ENCODE measurements at regions not wholly inside any gene's neighbourhood (a gene's known extent, or its start where the extent isn't known, plus 50 kb on each side); places are given as distances from the start of the nearest gene placed in this dataset.

GRCh38 chr2:188013767-188014166 lies 277.9 kb upstream of the GULP1 start:
- H3K4me2 ChIP-seq (ENCODE audit: low read length, poor library complexity, severe bottlenecking) = no peak overlapping the region
- no peak overlapping the region for H3K4me3 ChIP-seq (ENCODE audit: insufficient read depth in 1 of 2, low read depth in 1 of 2, low read length in 2 of 2)
- H3K9me3 ChIP-seq (ENCODE audit: control insufficient read depth, low read length) = no peaks in the 10 kb centered on the region
- no peak overlapping the region for H3K4ac ChIP-seq (ENCODE audit: low read depth in 1 of 2, low read length in 2 of 2)
- H4K91ac ChIP-seq (ENCODE audit: low read length) = no peak overlapping the region
- no peak overlapping the region for H2BK5ac ChIP-seq (ENCODE audit: low read depth, low read length, poor library complexity, severe bottlenecking)
- no peak overlapping the region for H2AFZ ChIP-seq (ENCODE audit: low read depth, low read length)
- no peak overlapping the region for H4K8ac ChIP-seq (ENCODE audit: low read length)
- H3K14ac ChIP-seq (ENCODE audit: low read length in 2 of 2) = no peak overlapping the region
- no peak overlapping the region for H3K9ac ChIP-seq (ENCODE audit: low read length)
- no peak overlapping the region for H3K18ac ChIP-seq (ENCODE audit: low read depth in 1 of 2, low read length in 2 of 2)
- no peak for DNase-seq
- no peak overlapping the region for H3K23ac ChIP-seq (ENCODE audit: low read length in 2 of 2)
- no peak overlapping the region for H2BK15ac ChIP-seq (ENCODE audit: low read depth, poor library complexity, severe bottlenecking)
- H3K27ac ChIP-seq (ENCODE audit: low read length, poor library complexity, severe bottlenecking) = no peak overlapping the region
- H2BK12ac ChIP-seq (ENCODE audit: low read length in 2 of 2) = no peak overlapping the region
- no peak overlapping the region for H2BK120ac ChIP-seq (ENCODE audit: low read depth, low read length)
- no peaks in the 10 kb centered on the region for H3K4me1 ChIP-seq (ENCODE audit: control insufficient read depth, insufficient read depth, low read depth, low read length)
- H2AK5ac ChIP-seq (ENCODE audit: low read length, severe bottlenecking) = no peak overlapping the region
- H3K27me3 ChIP-seq (ENCODE audit: control insufficient read depth in 1 of 2, insufficient read depth in 1 of 2, low read length in 2 of 2) = no peaks in the 10 kb centered on the region
- H3K36me3 ChIP-seq (ENCODE audit: control insufficient read depth in 1 of 2, insufficient read depth in 2 of 2, low read depth in 1 of 2, low read length in 2 of 2) = no peaks in the 10 kb centered on the region
- H3K79me1 ChIP-seq (replicated peaks; ENCODE audit: low read length, poor library complexity, severe bottlenecking) = no peaks in the 10 kb centered on the region

GRCh38 chr2:188016917-188017316 lies 274.8 kb upstream of the GULP1 start:
- no peak overlapping the region for H4K8ac ChIP-seq (ENCODE audit: low read length)
- H3K9me3 ChIP-seq (ENCODE audit: control insufficient read depth, low read length) = peaks cover 7% of the 10 kb centered on the region
- no peak overlapping the region for H4K91ac ChIP-seq (ENCODE audit: low read length)
- 100% methylated on average over 1 of the region's 3 CpGs for WGBS
- no peak overlapping the region for H2BK120ac ChIP-seq (ENCODE audit: low read depth, low read length)
- H2BK5ac ChIP-seq (ENCODE audit: low read depth, low read length, poor library complexity, severe bottlenecking) = no peak overlapping the region
- H3K23ac ChIP-seq (ENCODE audit: low read length in 2 of 2) = no peak overlapping the region
- DNase-seq = no peak
- H3K18ac ChIP-seq (ENCODE audit: low read depth in 1 of 2, low read length in 2 of 2) = no peak overlapping the region
- H2BK15ac ChIP-seq (ENCODE audit: low read depth, poor library complexity, severe bottlenecking) = no peak overlapping the region
- no peaks in the 10 kb centered on the region for H3K79me1 ChIP-seq (replicated peaks; ENCODE audit: low read length, poor library complexity, severe bottlenecking)
- no peaks in the 10 kb centered on the region for H3K27me3 ChIP-seq (ENCODE audit: control insufficient read depth in 1 of 2, insufficient read depth in 1 of 2, low read length in 2 of 2)
- no peak overlapping the region for H3K27ac ChIP-seq (ENCODE audit: low read length, poor library complexity, severe bottlenecking)
- H3K36me3 ChIP-seq (ENCODE audit: control insufficient read depth in 1 of 2, insufficient read depth in 2 of 2, low read depth in 1 of 2, low read length in 2 of 2) = no peaks in the 10 kb centered on the region
- no peak overlapping the region for H3K4ac ChIP-seq (ENCODE audit: low read depth in 1 of 2, low read length in 2 of 2)
- no peaks in the 10 kb centered on the region for H3K4me1 ChIP-seq (ENCODE audit: control insufficient read depth, insufficient read depth, low read depth, low read length)
- H2AFZ ChIP-seq (ENCODE audit: low read depth, low read length) = no peak overlapping the region
- H3K9ac ChIP-seq (ENCODE audit: low read length) = no peak overlapping the region
- H3K4me2 ChIP-seq (ENCODE audit: low read length, poor library complexity, severe bottlenecking) = no peak overlapping the region
- H2BK12ac ChIP-seq (ENCODE audit: low read length in 2 of 2) = no peak overlapping the region
- H3K14ac ChIP-seq (ENCODE audit: low read length in 2 of 2) = no peak overlapping the region
- H2AK5ac ChIP-seq (ENCODE audit: low read length, severe bottlenecking) = no peak overlapping the region
- H3K4me3 ChIP-seq (ENCODE audit: insufficient read depth in 1 of 2, low read depth in 1 of 2, low read length in 2 of 2) = no peak overlapping the region

GRCh38 chr2:188022389-188022788 lies 269.3 kb upstream of the GULP1 start:
- no peak overlapping the region for H2BK15ac ChIP-seq (ENCODE audit: low read depth, poor library complexity, severe bottlenecking)
- H3K79me1 ChIP-seq (replicated peaks; ENCODE audit: low read length, poor library complexity, severe bottlenecking) = no peaks in the 10 kb centered on the region
- H3K4me1 ChIP-seq (ENCODE audit: control insufficient read depth, insufficient read depth, low read depth, low read length) = no peaks in the 10 kb centered on the region
- H3K18ac ChIP-seq (ENCODE audit: low read depth in 1 of 2, low read length in 2 of 2) = no peak overlapping the region
- no peak overlapping the region for H2BK120ac ChIP-seq (ENCODE audit: low read depth, low read length)
- H3K23ac ChIP-seq (ENCODE audit: low read length in 2 of 2) = no peak overlapping the region
- no peak for DNase-seq
- H2AK5ac ChIP-seq (ENCODE audit: low read length, severe bottlenecking) = no peak overlapping the region
- no peak overlapping the region for H4K8ac ChIP-seq (ENCODE audit: low read length)
- WGBS = no CpG with 5 or more reads among the region's 2 CpGs
- H3K27me3 ChIP-seq (ENCODE audit: control insufficient read depth in 1 of 2, insufficient read depth in 1 of 2, low read length in 2 of 2) = no peaks in the 10 kb centered on the region
- H3K4ac ChIP-seq (ENCODE audit: low read depth in 1 of 2, low read length in 2 of 2) = no peak overlapping the region
- H2BK5ac ChIP-seq (ENCODE audit: low read depth, low read length, poor library complexity, severe bottlenecking) = no peak overlapping the region
- no peak overlapping the region for H3K27ac ChIP-seq (ENCODE audit: low read length, poor library complexity, severe bottlenecking)
- H2AFZ ChIP-seq (ENCODE audit: low read depth, low read length) = no peak overlapping the region
- H3K36me3 ChIP-seq (ENCODE audit: control insufficient read depth in 1 of 2, insufficient read depth in 2 of 2, low read depth in 1 of 2, low read length in 2 of 2) = no peaks in the 10 kb centered on the region
- no peak overlapping the region for H3K4me3 ChIP-seq (ENCODE audit: insufficient read depth in 1 of 2, low read depth in 1 of 2, low read length in 2 of 2)
- no peak overlapping the region for H3K14ac ChIP-seq (ENCODE audit: low read length in 2 of 2)
- no peak overlapping the region for H3K4me2 ChIP-seq (ENCODE audit: low read length, poor library complexity, severe bottlenecking)
- H3K9me3 ChIP-seq (ENCODE audit: control insufficient read depth, low read length) = peaks cover 7% of the 10 kb centered on the region
- H3K9ac ChIP-seq (ENCODE audit: low read length) = no peak overlapping the region
- H4K91ac ChIP-seq (ENCODE audit: low read length) = no peak overlapping the region
- no peak overlapping the region for H2BK12ac ChIP-seq (ENCODE audit: low read length in 2 of 2)

- no peak overlapping the region for H3K4me2 ChIP-seq (ENCODE audit: low read length, poor library complexity, severe bottlenecking)
- no peak overlapping the region for H2AFZ ChIP-seq (ENCODE audit: low read depth, low read length)
- H3K4ac ChIP-seq (ENCODE audit: low read depth in 1 of 2, low read length in 2 of 2) = no peak overlapping the region
- no peaks in the 10 kb centered on the region for H3K27me3 ChIP-seq (ENCODE audit: control insufficient read depth in 1 of 2, insufficient read depth in 1 of 2, low read length in 2 of 2)
- 100% methylated on average over 1 of the region's 1 CpG for WGBS
- H3K4me1 ChIP-seq (ENCODE audit: control insufficient read depth, insufficient read depth, low read depth, low read length) = no peaks in the 10 kb centered on the region
- no peak overlapping the region for H2AK5ac ChIP-seq (ENCODE audit: low read length, severe bottlenecking)
- H3K23ac ChIP-seq (ENCODE audit: low read length in 2 of 2) = no peak overlapping the region
- H3K4me3 ChIP-seq (ENCODE audit: insufficient read depth in 1 of 2, low read depth in 1 of 2, low read length in 2 of 2) = no peak overlapping the region
- H2BK15ac ChIP-seq (ENCODE audit: low read depth, poor library complexity, severe bottlenecking) = no peak overlapping the region
- H4K8ac ChIP-seq (ENCODE audit: low read length) = no peak overlapping the region
- no peak overlapping the region for H2BK5ac ChIP-seq (ENCODE audit: low read depth, low read length, poor library complexity, severe bottlenecking)
- no peak overlapping the region for H2BK120ac ChIP-seq (ENCODE audit: low read depth, low read length)
- H3K36me3 ChIP-seq (ENCODE audit: control insufficient read depth in 1 of 2, insufficient read depth in 2 of 2, low read depth in 1 of 2, low read length in 2 of 2) = no peaks in the 10 kb centered on the region
- no peaks in the 10 kb centered on the region for H3K79me1 ChIP-seq (replicated peaks; ENCODE audit: low read length, poor library complexity, severe bottlenecking)
- no peak overlapping the region for H3K14ac ChIP-seq (ENCODE audit: low read length in 2 of 2)
- peaks cover 7% of the 10 kb centered on the region for H3K9me3 ChIP-seq (ENCODE audit: control insufficient read depth, low read length)
- no peak overlapping the region for H4K91ac ChIP-seq (ENCODE audit: low read length)
- H2BK12ac ChIP-seq (ENCODE audit: low read length in 2 of 2) = no peak overlapping the region
- DNase-seq = no peak
- H3K27ac ChIP-seq (ENCODE audit: low read length, poor library complexity, severe bottlenecking) = no peak overlapping the region
- H3K9ac ChIP-seq (ENCODE audit: low read length) = no peak overlapping the region
- no peak overlapping the region for H3K18ac ChIP-seq (ENCODE audit: low read depth in 1 of 2, low read length in 2 of 2)
Measured at GRCh38 chr2:188023035-188023434, 268.6 kb upstream of the GULP1 start.
